KG1 (cell line): ENCODE measurements at regions not wholly inside any gene's neighbourhood (a gene's known extent, or its start where the extent isn't known, plus 50 kb on each side); places are given as distances from the start of the nearest gene placed in this dataset.

Source experiments
- DNase-seq: peaks from one replicate; lab custom pipeline; 2025; lab: John Stamatoyannopoulos, UW

DNA sequence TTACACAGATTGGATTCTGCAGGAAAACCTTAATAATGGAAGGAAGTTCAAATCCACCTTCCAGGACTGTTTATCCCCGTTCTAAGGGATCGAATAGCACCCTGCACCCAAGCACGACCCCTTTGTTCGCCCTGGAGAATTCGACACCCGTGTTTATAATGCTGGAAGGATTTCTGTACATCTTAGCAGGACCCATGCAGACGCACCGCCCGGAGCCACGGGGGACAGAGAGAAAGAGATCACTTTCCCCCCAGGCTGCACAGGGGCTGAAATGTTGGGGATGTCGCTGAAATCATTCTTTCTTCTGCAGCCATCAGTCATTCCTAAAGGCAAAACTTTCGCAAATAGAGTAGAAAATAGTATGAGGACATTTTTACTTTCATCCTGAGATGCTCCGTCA is 238.7 kb upstream of the SALL3 start:
- DNase-seq, result no peak

- no peak for DNase-seq
Measured at GRCh38 chr18:78741381-78742217, 238.0 kb upstream of the SALL3 start.

- DNase-seq, result no peak
Measured at GRCh38 chr18:78742218-78742745, 237.3 kb upstream of the SALL3 start.

- DNase-seq, result no peak
Measured at GRCh38 chr18:78743078-78743477, 236.5 kb upstream of the SALL3 start.

DNA sequence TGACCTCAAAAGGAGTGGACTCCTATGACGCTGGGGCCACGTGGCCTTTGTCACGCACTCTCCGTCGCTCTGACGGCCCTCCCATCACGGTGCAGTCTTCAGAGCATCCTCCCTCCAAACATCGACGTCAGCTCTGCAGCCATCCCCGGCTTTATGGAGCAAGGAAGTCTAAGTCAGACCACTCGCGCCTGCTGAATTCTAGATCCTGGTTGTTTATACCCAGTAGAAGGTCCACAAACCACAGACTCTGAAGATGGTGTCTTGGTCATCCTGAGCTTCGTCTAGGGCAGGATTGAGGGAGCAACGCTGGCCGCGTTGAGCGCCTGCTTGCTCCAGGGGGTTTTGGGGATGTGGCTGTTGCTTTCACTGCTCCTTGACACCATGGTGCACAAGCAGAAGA is 228.0 kb upstream of the SALL3 start:
- no peak for DNase-seq

GRCh38 chr18:78753240-78753639 is 226.4 kb upstream of the SALL3 start:
- no peak for DNase-seq

- DNase-seq, result no peak
Measured at GRCh38 chr18:78754311-78755043, 225.1 kb upstream of the SALL3 start.

- no peak for DNase-seq
Measured at GRCh38 chr18:78757014-78757413, 222.6 kb upstream of the SALL3 start.

DNA sequence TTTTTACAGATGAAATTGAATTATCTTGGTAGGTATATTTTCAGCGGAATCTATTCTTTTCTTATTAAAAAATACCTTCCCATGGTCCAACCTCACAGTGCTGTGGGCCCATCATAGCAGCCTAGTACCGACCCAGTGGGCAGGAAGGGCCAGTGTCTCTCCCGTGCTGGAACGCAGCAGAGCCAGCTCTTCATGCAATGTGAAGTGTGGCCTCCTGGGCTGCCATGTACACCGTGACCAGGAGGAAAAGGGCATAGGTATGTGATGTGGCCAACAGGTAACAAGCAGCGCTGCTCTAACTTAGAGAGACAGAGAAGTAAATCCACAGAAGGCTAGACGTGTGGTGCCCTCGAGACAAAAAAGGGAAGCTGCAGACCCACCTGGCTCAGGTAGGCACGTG is 221.1 kb upstream of the SALL3 start:
- DNase-seq, result no peak

DNA sequence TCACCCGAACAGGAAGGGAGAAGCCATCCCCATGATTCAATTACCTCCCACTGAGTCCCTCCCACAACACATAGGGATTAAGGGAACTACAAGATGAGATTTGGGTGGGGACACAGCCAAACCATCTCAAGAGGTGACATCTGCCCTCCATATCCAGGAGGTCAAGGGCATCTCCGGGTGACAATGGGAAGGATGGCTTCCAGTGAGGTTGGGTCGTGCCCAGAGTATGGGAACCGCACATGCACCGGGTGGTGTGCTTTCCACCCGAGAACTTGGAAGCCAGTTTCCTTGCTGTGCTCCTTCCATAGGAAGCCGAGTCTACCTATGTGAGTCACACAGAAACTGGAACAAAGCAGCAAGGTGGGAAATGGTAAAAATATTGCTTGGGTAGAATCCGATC is 216.9 kb upstream of the SALL3 start:
- no peak for DNase-seq

DNA sequence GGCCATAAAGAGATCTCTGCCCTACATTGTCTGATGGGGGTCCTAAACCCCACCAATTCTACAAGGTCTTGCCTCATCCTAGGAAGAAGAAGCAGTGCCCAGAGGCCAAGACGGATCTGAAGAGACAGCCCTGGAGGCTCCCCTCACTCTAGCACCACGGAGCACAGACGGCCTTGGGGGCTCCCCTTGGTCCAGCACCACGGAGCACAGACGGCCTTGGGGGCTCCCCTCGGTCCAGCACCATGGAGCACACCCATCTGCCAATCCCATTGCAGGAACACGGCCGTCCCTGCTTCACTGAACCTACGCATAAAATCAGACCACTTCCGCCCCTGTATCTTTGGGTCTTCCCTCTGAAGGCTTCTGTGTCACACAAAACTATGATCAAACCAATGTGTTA is 215.1 kb upstream of the SALL3 start:
- no peak for DNase-seq

- DNase-seq, result no peak
Measured at GRCh38 chr18:78765142-78765541, 214.5 kb upstream of the SALL3 start.

DNA sequence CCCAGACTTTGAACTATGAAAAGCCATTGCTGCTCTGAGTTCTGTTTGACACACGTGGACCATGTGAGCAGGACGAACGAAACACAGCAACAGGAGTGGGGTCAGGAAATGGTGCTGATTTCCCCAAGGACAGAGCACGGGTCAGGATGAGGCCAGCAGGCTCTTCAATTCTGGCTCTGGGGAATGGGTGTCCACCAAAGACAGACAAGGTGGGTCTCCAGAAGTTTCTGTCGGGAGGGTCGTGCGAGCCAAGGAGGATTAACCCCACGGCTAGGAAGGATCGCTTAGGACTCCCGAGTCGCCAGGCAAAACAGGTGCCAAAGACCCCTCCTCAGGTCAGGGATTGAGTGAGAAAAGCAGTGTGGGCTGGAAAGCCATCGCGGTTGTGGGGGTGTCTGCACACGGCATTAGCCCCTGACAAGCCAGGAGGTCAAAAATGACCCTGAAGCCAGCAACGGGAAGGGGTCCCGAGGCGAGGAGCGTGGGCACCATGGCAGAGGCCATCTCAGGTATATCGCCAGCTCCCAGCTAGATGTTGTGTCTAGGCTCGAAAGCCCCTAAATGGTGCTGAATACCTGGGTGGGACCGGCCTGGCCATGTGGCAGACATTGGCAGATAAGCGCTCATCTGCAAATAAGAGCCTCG is 213.9 kb upstream of the SALL3 start:
- DNase-seq, result no peak

- no peak for DNase-seq
Measured at GRCh38 chr18:78766651-78767533, 212.7 kb upstream of the SALL3 start.

GRCh38 chr18:78767648-78768071 is 212.0 kb upstream of the SALL3 start:
- DNase-seq, result no peak

DNA sequence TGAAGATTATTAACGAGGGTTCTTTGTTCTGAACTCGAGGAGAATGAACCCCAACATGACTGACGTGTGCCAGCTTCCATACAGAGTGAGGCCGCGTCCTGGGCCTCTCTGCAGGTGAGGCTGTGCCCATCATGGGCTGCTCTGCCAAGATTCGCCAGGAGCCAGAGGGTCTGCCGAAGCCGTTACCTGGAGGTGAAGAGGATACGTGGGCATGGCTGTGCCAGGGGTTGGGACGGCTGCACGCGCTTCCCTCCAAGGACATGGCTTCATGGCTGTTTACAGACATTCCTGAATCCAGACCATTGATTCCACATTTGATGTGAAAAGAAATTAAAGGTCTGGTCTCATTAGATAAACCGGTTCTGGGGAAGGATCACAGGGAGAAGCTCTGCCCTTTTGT is 211.4 kb upstream of the SALL3 start:
- DNase-seq, result no peak

- DNase-seq, result no peak
Measured at GRCh38 chr18:78768656-78769501, 210.7 kb upstream of the SALL3 start.

DNA sequence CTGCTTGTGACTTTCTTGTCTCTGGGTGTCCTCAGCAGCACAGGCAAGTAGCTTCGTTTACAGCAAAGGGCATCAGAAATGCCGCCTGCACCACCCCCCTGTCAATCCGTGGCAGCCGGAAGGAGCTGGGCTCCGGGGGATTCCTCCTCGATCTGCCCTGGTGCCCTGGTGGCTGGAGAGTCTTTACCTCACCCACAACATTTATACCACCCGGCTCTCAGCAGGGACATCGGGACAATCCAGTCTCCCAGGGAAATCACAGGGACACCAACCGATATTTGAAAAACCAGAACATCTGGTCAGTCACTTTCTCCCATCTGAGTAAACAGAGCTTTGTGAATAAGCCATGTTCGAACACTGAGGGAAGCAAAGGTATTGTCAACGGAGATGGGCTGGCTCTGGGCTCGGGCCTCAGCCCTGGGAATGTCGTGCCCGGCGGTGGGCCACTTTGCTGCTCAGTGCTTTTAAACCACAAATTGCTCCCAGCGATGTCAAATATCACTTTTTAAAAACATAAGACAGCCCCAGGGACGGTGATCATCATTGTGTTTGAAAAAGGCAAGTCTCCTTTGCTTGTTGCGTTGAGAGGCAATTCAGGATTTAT is 210.0 kb upstream of the SALL3 start:
- DNase-seq, result no peak

- DNase-seq, result no peak
Measured at GRCh38 chr18:78770139-78770822, 209.3 kb upstream of the SALL3 start.

DNA sequence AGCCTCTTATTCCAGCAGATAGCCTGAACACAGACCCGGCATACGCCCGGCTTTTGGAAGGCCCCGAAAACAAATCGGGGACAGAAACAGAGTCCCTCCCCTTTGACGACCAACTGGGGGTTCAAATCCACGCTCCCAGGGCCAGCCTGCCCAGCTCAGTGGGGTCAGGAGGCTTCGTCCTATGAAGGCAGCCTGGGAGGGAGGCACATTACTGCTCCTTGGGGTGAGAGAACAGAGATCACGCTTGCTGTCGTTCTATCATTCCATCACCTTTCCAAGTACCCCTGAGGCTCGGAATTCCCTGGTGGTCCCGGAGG is 208.8 kb upstream of the SALL3 start:
- DNase-seq, result no peak
